ENCODE measurements at regions not wholly inside any gene's neighbourhood (a gene's known extent, or its start where the extent isn't known, plus 50 kb on each side); places are given as distances from the start of the nearest gene placed in this dataset.

DNA sequence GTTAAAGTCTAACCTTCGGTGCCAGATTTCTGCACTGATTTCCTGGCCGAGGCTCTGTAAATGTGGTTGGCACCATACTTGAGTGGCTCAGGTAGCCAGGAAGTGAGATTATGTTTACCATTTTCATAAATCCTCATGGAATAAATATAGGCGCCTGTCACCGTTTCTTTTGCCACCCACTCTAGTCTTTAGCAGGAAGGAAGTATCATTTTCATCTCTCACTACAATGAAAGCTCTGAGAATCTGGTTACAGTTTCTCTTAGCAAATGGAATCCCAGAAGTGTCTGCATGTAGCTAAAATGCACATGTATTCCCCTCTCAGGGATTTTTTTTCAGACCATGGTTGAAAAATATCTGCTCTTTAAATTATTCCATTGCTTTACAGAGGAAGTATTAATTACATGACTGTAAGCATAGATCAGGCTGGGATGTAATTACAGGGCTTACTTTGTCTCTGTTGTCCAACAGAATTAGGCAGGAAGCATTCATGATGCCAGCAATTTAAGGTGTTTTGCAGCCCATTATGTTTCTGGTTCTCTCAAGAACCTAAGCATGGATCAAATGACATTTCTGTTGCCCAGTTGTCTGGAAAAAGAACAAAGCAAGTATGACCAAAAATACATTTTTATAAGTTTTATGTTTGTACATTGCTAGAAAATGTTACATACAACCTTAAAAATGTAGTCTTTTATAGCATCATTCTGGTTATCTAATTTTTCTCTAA lies 221.7 kb upstream of the SPRY2 start:
- no peaks in the 10 kb centered on the region for H3K9me3 Mint-ChIP-seq (ENCODE audit: insufficient read depth)
- no peaks in the 10 kb centered on the region for H3K27me3 Mint-ChIP-seq (ENCODE audit: low read depth)
- H3K4me1 Mint-ChIP-seq (ENCODE audit: low read depth): no peaks in the 10 kb centered on the region

DNA sequence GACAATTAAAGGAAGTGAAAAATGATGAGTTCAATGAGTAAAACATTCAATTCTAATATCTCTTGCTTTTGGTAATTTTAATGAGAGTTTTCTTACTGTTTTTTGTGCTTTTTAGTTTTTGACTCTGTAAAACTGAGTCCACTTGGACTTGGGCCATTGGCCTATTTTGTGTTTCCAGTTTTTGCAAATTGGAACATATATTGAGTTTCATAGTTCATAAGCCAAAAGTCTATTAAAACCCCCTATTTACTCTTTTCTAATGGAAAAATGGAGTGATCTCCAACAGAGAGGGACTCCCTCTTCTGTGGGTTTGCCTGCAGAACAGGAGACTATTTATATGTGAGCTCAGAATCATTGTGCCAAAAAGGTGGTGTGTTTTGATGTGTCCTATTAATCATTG lies 219.7 kb upstream of the SPRY2 start:
- Mint-ChIP-seq H3K36me3 (ENCODE audit: low read depth) (no peaks in the 10 kb centered on the region), H3K27ac (no peak overlapping the region), H3K4me1 (ENCODE audit: low read depth) (no peaks in the 10 kb centered on the region), H3K9me3 (ENCODE audit: insufficient read depth) (no peaks in the 10 kb centered on the region), H3K27me3 (ENCODE audit: low read depth) (no peaks in the 10 kb centered on the region), H3K4me3 (no peak overlapping the region)
- DNase-seq (no peak), ATAC-seq (no peak)
- ChIA-PET CTCF (no interaction called here), POLR2A (no interaction called here)

More for the DNA sequence above, 221.7 kb upstream of the SPRY2 start:
- CTCF ChIA-PET: no interaction called here
- POLR2A ChIA-PET: no interaction called here
- DNase-seq (no peak), ATAC-seq (no peak)
- H3K36me3 Mint-ChIP-seq (ENCODE audit: low read depth): no peaks in the 10 kb centered on the region
- H3K4me3 Mint-ChIP-seq: no peak overlapping the region
- H3K27ac Mint-ChIP-seq: no peak overlapping the region

DNA sequence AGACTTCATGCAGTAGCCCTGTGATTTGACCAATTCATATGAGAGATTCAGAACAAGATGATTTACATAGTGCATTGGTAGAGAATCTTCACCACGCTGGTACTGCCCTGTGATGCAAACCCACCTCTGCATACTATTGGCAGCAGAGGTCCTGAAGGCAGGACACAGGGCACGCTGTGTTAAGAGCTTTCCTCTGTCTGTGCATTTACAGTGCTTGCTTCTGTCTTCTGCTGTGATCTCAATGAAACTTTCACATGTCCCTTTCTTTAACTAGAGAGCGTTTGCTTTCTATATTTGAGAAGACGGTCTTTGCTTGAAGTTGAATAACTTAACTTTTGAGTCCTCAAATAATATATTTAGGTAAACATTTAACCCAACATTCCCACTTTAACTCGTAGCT lies 219.0 kb upstream of the SPRY2 start:
- H3K4me1 Mint-ChIP-seq (ENCODE audit: low read depth): no peaks in the 10 kb centered on the region
- H3K27me3 Mint-ChIP-seq (ENCODE audit: low read depth): no peaks in the 10 kb centered on the region
- H3K4me3 Mint-ChIP-seq: no peak overlapping the region
- no peaks in the 10 kb centered on the region for H3K36me3 Mint-ChIP-seq (ENCODE audit: low read depth)
- no peak overlapping the region for H3K27ac Mint-ChIP-seq
- ATAC-seq (no peak), DNase-seq (no peak)
- no peaks in the 10 kb centered on the region for H3K9me3 Mint-ChIP-seq (ENCODE audit: insufficient read depth)
- ChIA-PET POLR2A (no interaction called here), CTCF (no interaction called here)

DNA sequence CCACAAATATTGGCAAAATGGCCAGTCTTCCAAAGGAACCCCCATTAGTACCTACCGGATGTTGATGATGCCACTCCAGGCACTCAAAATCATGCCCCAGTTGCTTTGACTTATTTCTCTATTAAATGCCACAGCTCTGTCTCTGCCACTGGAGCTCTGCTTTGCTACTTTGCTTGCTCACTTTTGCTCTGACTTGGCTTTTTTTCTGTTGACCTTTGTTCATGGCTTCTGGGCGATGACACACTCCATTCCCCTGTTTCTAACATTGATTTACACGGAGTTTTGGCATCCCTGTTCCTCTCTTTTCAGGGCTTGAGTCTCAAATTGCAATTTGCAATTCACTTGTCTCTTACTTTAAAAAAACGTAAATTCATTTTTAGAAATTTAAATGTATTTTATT lies 217.1 kb upstream of the SPRY2 start:
- no peak for DNase-seq
- Mint-ChIP-seq H3K36me3 (ENCODE audit: low read depth) (no peaks in the 10 kb centered on the region), H3K27me3 (ENCODE audit: low read depth) (no peaks in the 10 kb centered on the region), H3K27ac (no peak overlapping the region), H3K9me3 (ENCODE audit: insufficient read depth) (no peaks in the 10 kb centered on the region), H3K4me3 (no peak overlapping the region), H3K4me1 (ENCODE audit: low read depth) (no peaks in the 10 kb centered on the region)
- ChIA-PET CTCF (no interaction called here), POLR2A (no interaction called here)
- ATAC-seq: no peak

DNA sequence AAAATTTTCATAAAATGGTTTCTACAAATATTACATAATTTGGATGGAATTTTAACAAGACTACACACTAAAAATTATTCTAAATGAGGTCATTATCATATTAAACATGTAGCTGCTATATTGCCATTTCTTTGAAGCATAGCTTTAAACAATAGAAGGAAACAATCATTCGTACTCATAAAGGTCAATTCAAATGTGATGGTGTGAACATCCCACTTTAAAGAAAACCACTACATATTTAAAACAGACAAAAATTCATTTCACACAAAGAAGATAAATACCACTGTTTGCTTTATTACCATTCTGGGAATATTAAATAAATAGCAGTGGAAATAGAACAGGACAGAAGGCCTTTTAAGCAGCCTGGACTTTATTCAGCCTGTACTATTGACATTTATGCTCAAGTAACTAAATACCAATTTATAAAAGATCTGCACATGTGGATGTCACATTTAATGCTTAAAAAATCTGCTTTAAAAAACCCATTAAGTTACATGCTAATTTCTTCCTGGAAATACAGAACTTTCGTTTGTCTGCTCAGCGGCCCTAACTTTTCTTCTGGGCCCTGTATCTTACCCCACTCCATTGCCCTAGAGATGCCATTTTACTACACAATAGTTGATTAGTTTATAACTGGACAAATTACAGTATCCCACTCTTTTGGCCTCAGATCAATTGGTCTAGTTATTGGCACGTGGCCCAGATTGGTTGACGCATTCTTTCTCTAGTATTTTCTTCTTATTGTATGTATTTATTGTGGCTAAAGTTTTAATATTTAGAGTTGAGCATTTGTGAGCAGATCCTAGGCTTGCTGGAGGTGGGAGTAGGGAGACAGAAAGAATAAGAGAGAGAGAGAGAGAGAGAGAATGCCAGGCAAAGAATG lies 215.1 kb upstream of the SPRY2 start:
- ChIA-PET POLR2A (no interaction called here), CTCF (no interaction called here)
- no peaks in the 10 kb centered on the region for H3K36me3 Mint-ChIP-seq (ENCODE audit: low read depth)
- DNase-seq: no peak
- no peaks in the 10 kb centered on the region for H3K27me3 Mint-ChIP-seq (ENCODE audit: low read depth)
- H3K27ac Mint-ChIP-seq: no peak overlapping the region
- H3K9me3 Mint-ChIP-seq (ENCODE audit: insufficient read depth): no peaks in the 10 kb centered on the region
- H3K4me1 Mint-ChIP-seq (ENCODE audit: low read depth): no peaks in the 10 kb centered on the region
- ATAC-seq: no peak
- H3K4me3 Mint-ChIP-seq: no peak overlapping the region

DNA sequence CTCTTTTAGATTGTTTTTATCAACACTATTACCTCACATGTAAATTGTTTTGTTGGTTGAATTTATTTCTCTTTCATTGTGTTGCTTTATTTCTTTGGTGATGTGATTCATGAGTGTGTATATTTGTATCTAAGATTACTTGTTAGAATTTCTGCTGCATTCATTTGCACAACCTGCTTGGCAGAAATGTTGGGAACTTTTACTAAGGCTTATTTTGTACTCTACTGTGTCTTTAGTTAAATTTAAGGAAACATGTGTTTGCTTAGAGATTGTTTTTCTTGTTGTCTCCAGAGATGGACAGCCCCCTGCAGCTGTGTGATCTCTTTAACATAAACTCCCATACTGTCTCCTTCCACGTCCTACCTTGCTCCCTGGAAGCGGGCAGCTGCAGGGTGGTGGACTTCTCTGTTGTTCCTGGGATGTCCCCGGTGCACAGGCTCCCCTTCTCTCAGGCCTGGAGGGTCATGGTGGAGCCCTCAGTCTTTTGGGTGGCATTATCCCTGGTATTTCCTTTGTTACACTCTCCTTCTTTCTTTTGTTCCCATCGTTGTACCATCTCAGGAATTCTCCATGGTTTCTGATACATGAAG lies 212.0 kb upstream of the SPRY2 start:
- DNase-seq (no peak), ATAC-seq (no peak)
- CTCF ChIA-PET: no interaction called here
- Mint-ChIP-seq H3K4me1 (ENCODE audit: low read depth) (no peaks in the 10 kb centered on the region), H3K9me3 (ENCODE audit: insufficient read depth) (no peaks in the 10 kb centered on the region), H3K36me3 (ENCODE audit: low read depth) (no peaks in the 10 kb centered on the region), H3K27ac (no peak overlapping the region), H3K4me3 (no peak overlapping the region), H3K27me3 (ENCODE audit: low read depth) (no peaks in the 10 kb centered on the region)
- POLR2A ChIA-PET: no interaction called here

DNA sequence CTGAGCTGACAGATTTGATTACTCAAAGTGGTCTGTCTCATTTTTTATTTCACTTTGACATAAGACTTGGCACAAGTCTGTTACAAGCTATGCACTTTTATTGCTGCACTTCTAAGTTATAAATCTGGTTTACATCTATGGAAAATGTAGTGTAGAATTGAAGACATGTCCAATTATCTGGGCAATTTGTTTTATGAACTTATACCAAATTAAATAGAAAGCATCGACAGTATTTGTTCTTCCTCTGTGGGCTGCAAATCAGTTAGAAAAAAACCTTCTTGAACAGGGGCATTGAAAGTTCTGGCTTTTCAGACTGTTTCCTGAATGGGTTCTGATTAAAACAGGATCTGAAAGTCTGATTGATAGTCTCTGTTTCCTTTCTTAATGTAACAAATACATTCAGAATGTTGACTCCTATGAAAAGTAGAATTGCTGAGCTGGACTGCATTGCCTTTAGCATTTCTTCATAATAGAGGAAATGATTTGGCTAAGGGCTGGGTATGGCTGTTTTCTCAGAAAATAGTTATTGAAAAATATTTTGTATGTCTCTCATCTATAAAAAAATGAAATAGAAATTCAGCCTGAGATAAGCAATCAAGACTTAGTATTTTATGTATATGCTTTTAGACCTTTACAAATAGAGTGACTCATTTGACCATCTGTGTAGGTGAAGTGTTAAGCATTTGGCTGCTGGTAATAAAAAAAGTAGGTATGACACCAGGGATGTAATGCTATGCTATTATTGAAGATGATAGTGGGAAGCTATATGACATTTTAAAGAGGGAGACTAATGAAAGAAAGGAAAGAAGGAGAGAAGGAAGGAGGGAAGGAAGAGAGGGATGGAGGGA lies 210.9 kb upstream of the SPRY2 start:
- Mint-ChIP-seq H3K9me3 (ENCODE audit: insufficient read depth) (no peaks in the 10 kb centered on the region), H3K4me1 (ENCODE audit: low read depth) (no peaks in the 10 kb centered on the region), H3K4me3 (no peak overlapping the region), H3K27ac (no peak overlapping the region), H3K27me3 (ENCODE audit: low read depth) (no peaks in the 10 kb centered on the region), H3K36me3 (ENCODE audit: low read depth) (no peaks in the 10 kb centered on the region)
- DNase-seq: no peak
- POLR2A ChIA-PET: no interaction called here
- CTCF ChIA-PET: no interaction called here
- no peak for ATAC-seq

DNA sequence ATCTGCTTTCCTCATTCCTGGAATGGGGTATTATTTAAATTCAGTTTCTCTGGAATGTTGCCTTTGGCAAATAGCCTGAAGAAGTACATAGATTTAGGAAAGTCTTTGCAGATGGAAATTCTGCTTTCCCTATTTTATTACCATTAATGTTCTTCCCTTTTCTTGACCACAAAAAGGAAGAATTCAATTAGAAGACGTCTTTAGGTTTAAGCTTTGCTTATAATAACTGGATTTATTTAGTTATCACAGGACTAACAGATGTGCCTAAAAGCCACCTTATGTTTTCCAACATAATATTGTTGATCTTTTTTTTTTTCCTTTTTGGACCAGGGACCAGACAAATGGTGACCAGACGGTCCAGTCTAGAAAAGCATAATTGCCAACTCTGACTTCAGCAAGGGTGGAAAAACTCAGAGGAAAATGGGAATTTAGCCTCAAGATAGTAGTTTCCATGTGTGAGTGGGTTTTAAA lies 210.1 kb upstream of the SPRY2 start:
- Mint-ChIP-seq H3K4me1 (ENCODE audit: low read depth) (no peaks in the 10 kb centered on the region), H3K9me3 (ENCODE audit: insufficient read depth) (no peaks in the 10 kb centered on the region), H3K4me3 (no peak overlapping the region), H3K27me3 (ENCODE audit: low read depth) (no peaks in the 10 kb centered on the region), H3K27ac (no peak overlapping the region), H3K36me3 (ENCODE audit: low read depth) (no peaks in the 10 kb centered on the region)
- ATAC-seq (no peak), DNase-seq (no peak)
- ChIA-PET CTCF (no interaction called here), POLR2A (no interaction called here)

DNA sequence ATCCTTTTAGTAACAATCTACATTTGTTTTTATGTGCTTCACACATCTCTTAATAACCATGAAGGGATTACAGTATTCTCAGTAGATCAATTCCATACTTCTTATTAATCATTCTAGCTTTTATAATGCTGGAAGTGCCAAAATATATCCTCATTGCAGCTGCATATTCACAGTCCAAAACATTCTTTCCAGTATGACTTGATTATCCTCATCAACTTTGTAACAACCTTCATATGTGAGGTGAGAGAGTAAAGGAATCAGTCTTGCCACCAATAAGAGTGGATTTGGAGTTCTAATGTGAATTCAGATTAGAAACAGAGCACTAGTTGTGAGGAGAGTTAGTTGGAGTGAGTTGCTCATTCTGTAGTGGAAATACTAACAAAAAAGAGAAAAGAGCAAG lies 208.0 kb upstream of the SPRY2 start:
- Mint-ChIP-seq H3K27me3 (ENCODE audit: low read depth) (no peaks in the 10 kb centered on the region), H3K27ac (no peak overlapping the region), H3K9me3 (ENCODE audit: insufficient read depth) (no peaks in the 10 kb centered on the region), H3K4me1 (ENCODE audit: low read depth) (no peaks in the 10 kb centered on the region), H3K4me3 (no peak overlapping the region), H3K36me3 (ENCODE audit: low read depth) (no peaks in the 10 kb centered on the region)
- POLR2A ChIA-PET: no interaction called here
- DNase-seq (no peak), ATAC-seq (no peak)
- CTCF ChIA-PET: no interaction called here

DNA sequence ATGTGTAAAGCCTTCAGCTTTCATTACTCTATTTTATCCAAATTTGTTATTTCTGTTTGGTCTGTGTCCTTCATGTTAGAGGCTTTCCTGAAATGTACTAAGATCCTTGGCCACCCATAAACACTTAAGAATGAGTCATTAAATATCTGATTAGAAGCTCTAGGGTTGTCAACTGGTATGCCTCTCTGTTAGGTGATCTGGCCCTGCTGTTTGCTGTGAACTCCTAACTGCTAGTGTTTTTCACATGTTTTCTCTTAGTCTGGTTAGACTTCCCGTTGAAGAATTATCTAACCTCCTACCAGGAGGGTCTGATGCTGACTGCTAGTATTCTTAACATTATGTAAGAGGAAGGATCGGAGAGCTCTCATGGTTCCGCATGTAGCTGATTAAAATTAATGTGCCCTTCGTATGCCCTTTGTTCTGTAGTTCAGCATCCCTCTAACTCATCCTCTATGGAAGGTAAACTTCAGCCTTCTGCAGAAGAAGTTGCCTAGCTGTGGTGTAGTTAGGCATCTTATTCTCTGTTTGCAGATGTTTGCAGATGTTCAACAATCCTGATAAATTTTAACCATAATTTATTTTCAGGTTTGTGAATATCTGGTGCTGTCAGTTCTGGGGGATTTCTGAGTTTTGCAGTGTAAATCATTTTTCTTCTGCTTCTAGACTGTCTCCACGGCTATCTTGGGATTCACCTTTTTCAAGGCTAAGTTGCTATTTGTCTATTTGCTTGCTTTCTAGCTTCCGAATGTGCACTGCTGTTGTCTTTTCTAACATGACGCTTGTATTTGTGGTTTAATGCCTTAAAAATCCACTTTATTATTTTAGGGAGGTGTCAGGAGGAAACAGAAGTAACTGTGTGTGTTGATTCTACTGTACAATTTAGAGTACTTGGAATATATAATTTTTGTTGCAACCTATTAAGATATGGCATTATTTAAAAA lies 207.2 kb upstream of the SPRY2 start:
- H3K36me3 Mint-ChIP-seq (ENCODE audit: low read depth): no peaks in the 10 kb centered on the region
- no peak overlapping the region for H3K27ac Mint-ChIP-seq
- ATAC-seq (no peak), DNase-seq (no peak)
- ChIA-PET POLR2A (no interaction called here), CTCF (no interaction called here)
- no peak overlapping the region for H3K4me3 Mint-ChIP-seq
- no peaks in the 10 kb centered on the region for H3K4me1 Mint-ChIP-seq (ENCODE audit: low read depth)
- H3K9me3 Mint-ChIP-seq (ENCODE audit: insufficient read depth): no peaks in the 10 kb centered on the region
- H3K27me3 Mint-ChIP-seq (ENCODE audit: low read depth): no peaks in the 10 kb centered on the region

DNA sequence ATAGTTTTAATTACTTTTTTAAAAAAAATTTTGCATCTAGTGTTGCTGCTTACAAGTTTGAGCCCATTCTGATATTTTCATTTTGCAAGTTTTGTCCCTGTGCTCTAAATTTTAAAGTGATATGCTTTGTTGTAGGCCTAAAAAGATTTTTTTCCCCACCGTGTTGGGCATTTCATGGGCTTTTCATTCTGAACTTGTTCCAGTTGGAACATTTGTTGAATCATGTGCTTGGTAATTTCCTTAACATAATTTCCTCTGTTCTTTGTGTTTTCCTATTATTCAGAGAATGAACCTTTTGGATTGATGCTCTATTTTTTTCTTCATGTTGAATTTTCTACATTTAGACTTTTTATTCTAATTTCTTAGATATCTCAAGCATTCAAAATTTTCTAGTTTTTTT lies 206.4 kb upstream of the SPRY2 start:
- H3K27me3 Mint-ChIP-seq (ENCODE audit: low read depth): no peaks in the 10 kb centered on the region
- POLR2A ChIA-PET: no interaction called here
- no peaks in the 10 kb centered on the region for H3K36me3 Mint-ChIP-seq (ENCODE audit: low read depth)
- H3K9me3 Mint-ChIP-seq (ENCODE audit: insufficient read depth): no peaks in the 10 kb centered on the region
- H3K4me3 Mint-ChIP-seq: no peak overlapping the region
- no peak for ATAC-seq
- CTCF ChIA-PET: no interaction called here
- no peak for DNase-seq
- no peaks in the 10 kb centered on the region for H3K4me1 Mint-ChIP-seq (ENCODE audit: low read depth)
- H3K27ac Mint-ChIP-seq: no peak overlapping the region
